GM12873 (cell line): ENCODE measurements at regions not wholly inside any gene's neighbourhood (a gene's known extent, or its start where the extent isn't known, plus 50 kb on each side); places are given as distances from the start of the nearest gene placed in this dataset.

ENCODE experiments used
- TF ChIP-seq, protein P1 (sequence below): IDR thresholded peaks from 2 replicates; pipeline ENCODE4 v1.5.1; 2012; ENCODE audit warnings: low read depth, mild to moderate bottlenecking, moderate library complexity, low read length, control low read depth; ENCODE audit not compliant: insufficient read depth; ENCODE audit errors: missing control alignments

DNA sequence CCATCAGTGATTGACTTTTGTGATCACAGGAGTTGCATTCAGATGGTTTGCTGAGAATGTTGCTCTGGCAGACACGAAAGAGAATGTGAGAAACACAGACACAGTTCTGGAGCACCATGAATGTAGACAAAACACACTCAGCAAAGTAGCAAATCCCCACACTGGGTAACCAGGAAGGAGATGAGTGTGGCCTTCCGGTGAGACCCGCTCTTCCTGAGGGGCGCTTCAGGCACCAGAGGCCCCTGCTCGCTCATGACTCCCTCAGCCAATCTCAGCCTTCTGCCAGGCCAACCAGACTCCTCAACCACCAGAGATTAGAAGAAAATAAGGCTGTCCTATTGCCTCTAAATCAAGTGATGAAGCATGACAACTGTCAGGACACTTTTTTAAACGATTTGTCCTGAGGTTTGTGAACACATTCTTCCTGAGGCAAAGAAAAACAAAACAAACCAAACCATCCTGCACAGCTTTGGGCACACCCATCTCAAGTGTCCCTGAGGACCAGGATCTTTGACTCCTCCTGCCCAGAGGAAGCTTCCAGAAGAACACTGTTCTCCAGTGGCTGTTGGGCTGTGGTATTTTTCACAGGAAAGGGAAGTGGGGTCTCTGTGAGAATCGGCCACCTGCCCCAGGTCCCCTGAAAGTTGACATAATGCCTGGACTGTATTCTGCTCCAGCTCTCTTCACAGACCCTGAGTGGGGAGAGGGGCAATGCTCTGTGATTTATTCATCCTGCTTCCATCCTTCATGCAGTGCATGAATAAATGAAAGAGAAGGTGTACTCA is 152.8 kb downstream of the BCL11A start:
- TF ChIP-seq, protein P1, sequence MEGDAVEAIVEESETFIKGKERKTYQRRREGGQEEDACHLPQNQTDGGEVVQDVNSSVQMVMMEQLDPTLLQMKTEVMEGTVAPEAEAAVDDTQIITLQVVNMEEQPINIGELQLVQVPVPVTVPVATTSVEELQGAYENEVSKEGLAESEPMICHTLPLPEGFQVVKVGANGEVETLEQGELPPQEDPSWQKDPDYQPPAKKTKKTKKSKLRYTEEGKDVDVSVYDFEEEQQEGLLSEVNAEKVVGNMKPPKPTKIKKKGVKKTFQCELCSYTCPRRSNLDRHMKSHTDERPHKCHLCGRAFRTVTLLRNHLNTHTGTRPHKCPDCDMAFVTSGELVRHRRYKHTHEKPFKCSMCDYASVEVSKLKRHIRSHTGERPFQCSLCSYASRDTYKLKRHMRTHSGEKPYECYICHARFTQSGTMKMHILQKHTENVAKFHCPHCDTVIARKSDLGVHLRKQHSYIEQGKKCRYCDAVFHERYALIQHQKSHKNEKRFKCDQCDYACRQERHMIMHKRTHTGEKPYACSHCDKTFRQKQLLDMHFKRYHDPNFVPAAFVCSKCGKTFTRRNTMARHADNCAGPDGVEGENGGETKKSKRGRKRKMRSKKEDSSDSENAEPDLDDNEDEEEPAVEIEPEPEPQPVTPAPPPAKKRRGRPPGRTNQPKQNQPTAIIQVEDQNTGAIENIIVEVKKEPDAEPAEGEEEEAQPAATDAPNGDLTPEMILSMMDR: no peak

DNA sequence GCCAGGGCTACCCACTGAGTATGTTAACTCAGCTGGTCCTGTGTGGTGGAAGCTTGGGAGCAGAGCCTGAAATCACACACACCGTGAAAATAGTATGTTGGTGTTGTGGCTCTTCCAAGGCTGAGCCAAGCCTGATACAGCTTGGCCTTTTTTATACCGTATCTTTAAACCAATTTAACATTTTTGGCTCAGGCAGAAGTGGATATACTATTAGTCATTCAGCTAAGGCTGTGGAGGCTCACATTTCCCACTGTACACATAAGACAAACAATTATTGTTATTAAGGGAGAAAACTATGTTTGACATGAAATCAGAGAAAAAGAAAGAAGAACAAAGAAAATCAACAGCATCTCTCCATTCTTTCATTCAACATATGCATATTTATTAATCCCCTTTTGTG is 159.0 kb downstream of the BCL11A start:
- TF ChIP-seq, protein P1: no peak

DNA sequence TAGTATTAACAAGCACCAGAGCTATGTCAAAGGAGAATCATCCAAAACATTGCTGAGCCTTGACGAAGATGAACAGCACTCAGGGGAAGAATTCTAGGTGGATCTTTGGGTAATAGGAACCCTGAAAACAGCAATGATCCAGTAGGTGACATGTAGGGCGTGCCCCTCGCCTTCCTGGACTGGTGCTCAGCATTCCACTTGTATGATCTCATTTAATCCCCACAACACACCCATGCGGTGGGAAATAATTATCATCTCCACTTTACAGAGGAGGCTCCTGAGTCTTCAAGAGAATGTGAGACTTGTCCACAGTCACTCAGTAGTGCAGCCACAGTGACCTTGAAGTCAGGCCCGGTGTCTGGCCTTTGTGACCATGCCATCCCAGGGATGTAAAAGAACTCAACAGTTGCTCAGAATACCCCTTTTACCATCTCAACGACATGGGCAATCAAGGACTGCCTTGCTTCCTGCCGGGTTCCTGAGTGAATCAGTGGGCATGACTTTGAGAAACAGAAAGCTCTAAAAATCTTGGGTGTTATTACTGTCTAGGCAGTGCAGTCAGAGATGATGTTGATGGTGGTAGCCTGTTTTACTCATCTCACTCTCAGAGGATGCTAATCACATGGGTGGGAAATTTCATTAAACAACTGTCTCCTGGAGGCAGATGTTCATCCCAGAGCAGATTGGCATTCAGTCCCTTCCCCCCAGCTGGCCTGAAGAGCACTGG is 161.6 kb downstream of the BCL11A start:
- TF ChIP-seq, protein P1: no peak

DNA sequence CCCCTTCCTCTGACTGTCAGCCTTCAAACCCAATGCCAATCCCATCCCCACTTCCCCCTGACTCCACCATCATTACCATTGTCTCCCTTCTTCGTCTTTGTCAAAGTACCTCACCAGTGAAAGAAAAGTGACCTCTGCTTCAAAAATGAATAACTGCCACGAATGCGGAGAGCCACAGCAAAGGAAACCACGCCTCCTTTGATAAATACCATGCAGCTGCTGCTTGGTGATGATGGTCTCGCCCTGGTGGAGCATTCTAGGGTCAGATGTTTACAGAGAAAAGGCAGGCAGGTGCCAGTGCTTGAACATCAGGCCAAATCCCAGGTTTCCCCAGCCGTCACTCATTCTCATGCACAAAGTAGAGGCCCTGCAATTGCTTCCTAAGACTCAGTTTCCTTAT is 162.2 kb downstream of the BCL11A start:
- TF ChIP-seq, protein P1: no peak

DNA sequence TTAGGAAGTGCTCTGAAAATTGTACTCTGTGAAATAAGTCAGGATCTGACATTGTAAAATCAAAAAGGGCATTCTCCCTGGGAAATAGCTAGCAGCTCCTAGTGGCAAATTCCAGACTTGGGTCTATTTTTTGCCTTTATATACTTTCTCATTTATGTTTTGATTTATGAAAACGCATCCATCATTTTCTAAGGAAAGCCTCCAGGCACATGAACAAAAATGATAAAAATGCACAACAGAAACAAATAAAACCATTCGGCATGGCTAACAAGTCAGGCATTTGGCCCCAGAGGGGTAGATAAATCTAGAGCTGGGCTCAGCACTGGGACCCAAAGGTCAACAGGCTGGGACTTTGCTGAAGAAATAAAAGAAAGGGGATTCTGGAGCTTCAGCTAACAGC is 167.0 kb downstream of the BCL11A start:
- TF ChIP-seq, protein P1: no peak

DNA sequence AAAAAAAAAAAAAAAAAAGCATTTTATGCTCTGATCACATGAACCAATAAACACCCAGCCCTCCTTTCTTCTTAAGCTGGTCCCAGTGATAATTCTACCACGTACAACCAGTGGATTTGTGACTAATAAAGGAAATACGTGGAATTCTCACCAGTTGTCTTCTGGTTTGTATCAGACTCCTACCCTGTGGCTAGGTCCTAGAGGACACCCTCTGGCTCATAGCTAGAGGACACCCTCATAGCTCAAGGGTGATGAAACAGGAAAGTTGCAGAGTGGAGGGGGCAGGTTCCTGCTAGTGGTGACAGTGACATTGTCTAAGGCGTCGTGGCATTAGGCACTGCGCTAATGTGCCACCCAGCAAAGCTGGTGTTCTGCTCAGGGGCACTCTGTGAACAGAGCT is 167.8 kb downstream of the BCL11A start:
- TF ChIP-seq, protein P1: no peak

DNA sequence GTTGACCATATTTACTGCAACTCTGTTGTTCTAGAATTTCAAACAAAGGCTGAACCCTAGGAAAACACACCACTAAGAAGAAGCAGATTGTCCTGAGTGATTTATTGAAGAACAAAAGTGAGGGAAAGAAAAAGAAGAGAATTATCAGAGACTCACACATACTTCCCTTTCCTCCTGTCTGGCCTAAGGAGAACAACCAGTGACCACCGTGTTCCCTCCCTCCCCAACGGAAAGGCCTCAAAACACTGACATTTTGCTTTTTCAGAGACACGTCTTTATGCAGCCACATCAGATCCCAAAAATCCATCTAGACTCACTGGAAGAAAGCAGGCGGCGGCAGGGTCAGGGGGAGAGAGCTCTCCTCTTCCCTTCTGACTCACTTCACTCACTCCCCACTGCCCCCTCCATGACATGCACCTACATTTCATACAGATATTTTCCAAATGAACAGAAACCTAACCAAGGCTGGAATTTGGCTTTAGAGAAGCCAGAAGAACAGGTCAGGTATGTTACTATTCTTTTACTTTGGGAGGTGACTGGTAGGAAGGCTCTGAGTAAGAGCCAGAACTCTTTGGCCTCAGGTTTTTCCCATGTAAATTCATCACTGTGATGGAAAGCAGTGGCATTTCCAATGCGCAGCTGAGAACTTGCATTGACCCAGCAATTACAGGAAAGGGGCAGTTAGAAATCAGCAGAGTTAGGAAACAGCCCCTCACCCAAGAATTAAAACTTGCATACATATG is 169.9 kb downstream of the BCL11A start:
- TF ChIP-seq, protein P1: no peak
